ENCODE measurements at regions not wholly inside any gene's neighbourhood (a gene's known extent, or its start where the extent isn't known, plus 50 kb on each side); places are given as distances from the start of the nearest gene placed in this dataset.

- ATAC-seq, result no peak
- Mint-ChIP-seq H3K27ac (no peak overlapping the region), H3K9me3 (peaks cover 8% of the 10 kb centered on the region), H3K27me3 (no peaks in the 10 kb centered on the region), H3K4me1 (ENCODE audit: low read depth in 2 of 2) (no peaks in the 10 kb centered on the region), H3K4me3 (no peak overlapping the region), H3K36me3 (peaks cover 6% of the 10 kb centered on the region)
- DNase-seq (ENCODE audit: low spot score), result no peak
Observed at GRCh38 chr2:59706729-59707128, 846.7 kb downstream of the BCL11A start.

GRCh38 chr2:59703796-59704195 lies 849.7 kb downstream of the BCL11A start:
- Mint-ChIP-seq H3K4me3 (no peak overlapping the region), H3K9me3 (peaks cover 8% of the 10 kb centered on the region), H3K36me3 (peaks cover 6% of the 10 kb centered on the region), H3K4me1 (ENCODE audit: low read depth in 2 of 2) (no peaks in the 10 kb centered on the region), H3K27ac (no peak overlapping the region), H3K27me3 (no peaks in the 10 kb centered on the region)
- no peak for DNase-seq (ENCODE audit: low spot score)
- ATAC-seq, result no peak

- DNase-seq (ENCODE audit: low spot score), result no peak
- no peak for ATAC-seq
- H3K27me3 Mint-ChIP-seq, result no peaks in the 10 kb centered on the region
- peaks cover 6% of the 10 kb centered on the region for H3K36me3 Mint-ChIP-seq
- no peak overlapping the region for H3K4me3 Mint-ChIP-seq
- H3K9me3 Mint-ChIP-seq, result peaks cover 8% of the 10 kb centered on the region
- H3K27ac Mint-ChIP-seq, result no peak overlapping the region
- no peaks in the 10 kb centered on the region for H3K4me1 Mint-ChIP-seq (ENCODE audit: low read depth in 2 of 2)
Observed at GRCh38 chr2:59702026-59702425, 851.4 kb downstream of the BCL11A start.

- no peaks in the 10 kb centered on the region for H3K27me3 Mint-ChIP-seq
- peaks cover 6% of the 10 kb centered on the region for H3K36me3 Mint-ChIP-seq
- H3K4me3 Mint-ChIP-seq, result no peak overlapping the region
- DNase-seq (ENCODE audit: low spot score), result no peak
- no peak overlapping the region for H3K27ac Mint-ChIP-seq
- no peaks in the 10 kb centered on the region for H3K4me1 Mint-ChIP-seq (ENCODE audit: low read depth in 2 of 2)
- peaks cover 8% of the 10 kb centered on the region for H3K9me3 Mint-ChIP-seq
- no peak for ATAC-seq
Observed at GRCh38 chr2:59701271-59701994, 852.0 kb downstream of the BCL11A start.

- no peak overlapping the region for H3K4me3 Mint-ChIP-seq
- H3K4me1 Mint-ChIP-seq (ENCODE audit: low read depth in 2 of 2), result no peaks in the 10 kb centered on the region
- no peak overlapping the region for H3K27ac Mint-ChIP-seq
- H3K9me3 Mint-ChIP-seq, result peaks cover 6% of the 10 kb centered on the region
- ATAC-seq, result no peak
- H3K36me3 Mint-ChIP-seq, result no peaks in the 10 kb centered on the region
- no peaks in the 10 kb centered on the region for H3K27me3 Mint-ChIP-seq
- DNase-seq (ENCODE audit: low spot score), result no peak
Observed at GRCh38 chr2:59694176-59694575, 859.3 kb downstream of the BCL11A start.

- DNase-seq (ENCODE audit: low spot score) (no peak), ATAC-seq (no peak)
- peaks cover 6% of the 10 kb centered on the region for H3K9me3 Mint-ChIP-seq
- H3K27me3 Mint-ChIP-seq, result no peaks in the 10 kb centered on the region
- no peaks in the 10 kb centered on the region for H3K36me3 Mint-ChIP-seq
- no peaks in the 10 kb centered on the region for H3K4me1 Mint-ChIP-seq (ENCODE audit: low read depth in 2 of 2)
- no peak overlapping the region for H3K27ac Mint-ChIP-seq
- H3K4me3 Mint-ChIP-seq, result no peak overlapping the region
Observed at GRCh38 chr2:59693231-59693959, 860.1 kb downstream of the BCL11A start.

GRCh38 chr2:59691518-59692190 lies 861.8 kb downstream of the BCL11A start:
- Mint-ChIP-seq H3K4me3 (no peak overlapping the region), H3K4me1 (ENCODE audit: low read depth in 2 of 2) (no peaks in the 10 kb centered on the region), H3K27ac (no peak overlapping the region), H3K36me3 (no peaks in the 10 kb centered on the region), H3K27me3 (no peaks in the 10 kb centered on the region), H3K9me3 (peaks cover 9% of the 10 kb centered on the region)
- ATAC-seq (no peak), DNase-seq (ENCODE audit: low spot score) (no peak)

GRCh38 chr2:59690849-59691248 lies 862.6 kb downstream of the BCL11A start:
- H3K9me3 Mint-ChIP-seq, result peaks cover 10% of the 10 kb centered on the region
- H3K36me3 Mint-ChIP-seq, result no peaks in the 10 kb centered on the region

GRCh38 chr2:59684771-59685166 lies 868.7 kb downstream of the BCL11A start:
- ATAC-seq, result no peak
- Mint-ChIP-seq H3K36me3 (no peaks in the 10 kb centered on the region), H3K4me1 (ENCODE audit: low read depth in 2 of 2) (no peaks in the 10 kb centered on the region), H3K27ac (no peak overlapping the region), H3K4me3 (no peak overlapping the region), H3K27me3 (no peaks in the 10 kb centered on the region), H3K9me3 (peaks cover 7% of the 10 kb centered on the region)
- DNase-seq (ENCODE audit: low spot score), result no peak

More at GRCh38 chr2:59690849-59691248, 862.6 kb downstream of the BCL11A start:
- Mint-ChIP-seq H3K4me3 (no peak overlapping the region), H3K4me1 (ENCODE audit: low read depth in 2 of 2) (no peaks in the 10 kb centered on the region), H3K27ac (no peak overlapping the region), H3K27me3 (no peaks in the 10 kb centered on the region)
- ATAC-seq, result no peak
- DNase-seq (ENCODE audit: low spot score), result no peak

GRCh38 chr2:59684116-59684770 lies 869.2 kb downstream of the BCL11A start:
- Mint-ChIP-seq H3K27me3 (no peaks in the 10 kb centered on the region), H3K36me3 (no peaks in the 10 kb centered on the region), H3K9me3 (peaks cover 7% of the 10 kb centered on the region), H3K4me3 (no peak overlapping the region), H3K27ac (no peak overlapping the region), H3K4me1 (ENCODE audit: low read depth in 2 of 2) (no peaks in the 10 kb centered on the region)
- ATAC-seq (no peak), DNase-seq (ENCODE audit: low spot score) (no peak)

- no peak for ATAC-seq
- no peak overlapping the region for H3K27ac Mint-ChIP-seq
Observed at GRCh38 chr2:59680863-59681262, 872.6 kb downstream of the BCL11A start.

GRCh38 chr2:59677158-59677557 lies 876.3 kb downstream of the BCL11A start:
- Mint-ChIP-seq H3K36me3 (no peaks in the 10 kb centered on the region), H3K4me3 (no peak overlapping the region), H3K27ac (no peak overlapping the region), H3K9me3 (peaks cover 2% of the 10 kb centered on the region), H3K27me3 (no peaks in the 10 kb centered on the region), H3K4me1 (ENCODE audit: low read depth in 2 of 2) (no peaks in the 10 kb centered on the region)
- no peak for DNase-seq (ENCODE audit: low spot score)
- ATAC-seq, result no peak

More at GRCh38 chr2:59680863-59681262, 872.6 kb downstream of the BCL11A start:
- Mint-ChIP-seq H3K36me3 (no peaks in the 10 kb centered on the region), H3K4me3 (no peak overlapping the region), H3K9me3 (peaks cover 3% of the 10 kb centered on the region), H3K27me3 (no peaks in the 10 kb centered on the region), H3K4me1 (ENCODE audit: low read depth in 2 of 2) (no peaks in the 10 kb centered on the region)
- DNase-seq (ENCODE audit: low spot score), result no peak

GRCh38 chr2:59674100-59674499 lies 879.4 kb downstream of the BCL11A start:
- no peak for ATAC-seq
- Mint-ChIP-seq H3K36me3 (no peaks in the 10 kb centered on the region), H3K27me3 (no peaks in the 10 kb centered on the region), H3K9me3 (peaks cover 2% of the 10 kb centered on the region), H3K4me3 (no peak overlapping the region), H3K4me1 (ENCODE audit: low read depth in 2 of 2) (no peaks in the 10 kb centered on the region), H3K27ac (no peak overlapping the region)
- DNase-seq (ENCODE audit: low spot score), result no peak

GRCh38 chr2:59665021-59665420 lies 888.4 kb downstream of the BCL11A start:
- H3K27ac Mint-ChIP-seq, result no peak overlapping the region
- no peaks in the 10 kb centered on the region for H3K4me1 Mint-ChIP-seq (ENCODE audit: low read depth in 2 of 2)
- no peaks in the 10 kb centered on the region for H3K27me3 Mint-ChIP-seq
- H3K4me3 Mint-ChIP-seq, result no peak overlapping the region
- H3K36me3 Mint-ChIP-seq, result no peaks in the 10 kb centered on the region
- no peaks in the 10 kb centered on the region for H3K9me3 Mint-ChIP-seq
- no peak for DNase-seq (ENCODE audit: low spot score)
- no peak for ATAC-seq

Data from natural killer cell treated with Interleukin-12 subunit alpha and Interleukin-12 subunit beta and Interleukin-15 and Interleukin-18, amount 100 ng/mL, for 72 hours (primary cell).